ENCODE measurements at regions not wholly inside any gene's neighbourhood (a gene's known extent, or its start where the extent isn't known, plus 50 kb on each side); places are given as distances from the start of the nearest gene placed in this dataset.
A peak's percentile ranks its signal among the peaks of the same experiment; 100 is the strongest.

DNA sequence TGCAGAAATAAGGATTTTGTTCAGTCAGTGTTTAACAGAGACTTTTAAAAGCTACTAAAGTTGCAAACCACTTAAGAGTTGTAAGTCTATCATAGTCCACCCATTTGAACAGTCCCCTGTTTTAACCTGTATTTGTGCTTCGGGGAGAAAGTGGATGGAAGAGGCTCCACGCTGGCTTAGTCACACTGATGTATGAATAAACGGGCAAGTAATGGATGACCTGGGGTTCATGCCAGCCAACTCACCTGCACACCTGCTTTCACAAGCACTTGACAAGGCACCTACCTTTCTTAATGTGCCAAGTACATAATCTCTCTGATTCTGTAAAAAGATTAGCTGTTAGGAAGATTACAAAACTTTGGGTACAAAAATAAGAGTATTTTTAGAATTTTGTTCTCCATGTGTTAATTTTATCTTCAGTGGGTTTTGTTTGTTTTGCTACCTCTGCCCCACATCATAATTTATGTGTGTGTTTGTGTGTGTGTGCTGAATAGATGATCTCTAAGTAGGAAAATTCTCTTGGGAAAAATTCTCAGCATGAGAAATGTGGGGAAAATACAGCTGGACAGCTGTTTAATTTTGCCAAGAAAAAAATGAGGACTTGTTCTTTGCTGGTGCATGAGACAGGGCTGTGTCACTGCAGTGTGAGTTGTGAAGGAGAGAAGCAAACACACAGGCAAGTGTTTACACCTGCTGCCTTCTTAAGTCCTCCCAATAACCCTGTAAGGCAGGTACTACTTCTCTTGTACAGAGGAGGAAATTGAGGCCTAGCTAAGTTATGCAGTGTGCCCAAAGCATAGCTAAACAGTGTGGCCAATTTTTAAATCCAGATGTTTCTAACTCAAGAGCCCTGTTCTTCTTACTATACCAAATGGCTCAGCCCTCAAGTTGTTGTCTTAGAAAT, 181.2 kb upstream of the IL12A start:
- Histone ChIP-seq H3K9ac (ENCODE audit: low read length) (no peak overlapping the region), H2AFZ (ENCODE audit: low read length) (no peak overlapping the region), H3K4me1 (ENCODE audit: low read length) (no peaks in the 10 kb centered on the region), H3K36me3 (replicated peaks; ENCODE audit: insufficient read depth, low read length) (no peaks in the 10 kb centered on the region), H4K20me1 (ENCODE audit: insufficient read depth, low read length) (no peaks in the 10 kb centered on the region), H3F3A (ENCODE audit: insufficient read depth, low read length) (no peaks in the 10 kb centered on the region), H3K9me3 (replicated peaks; ENCODE audit: insufficient read depth, low read length) (no peaks in the 10 kb centered on the region), H3K9me2 (replicated peaks; ENCODE audit: insufficient read depth, low read length) (no peaks in the 10 kb centered on the region), H3K4me2 (ENCODE audit: low read depth, low read length) (no peak overlapping the region), H3K79me2 (ENCODE audit: low read length) (no peaks in the 10 kb centered on the region), H3K27me3 (replicated peaks; ENCODE audit: insufficient read depth, low read length) (no peaks in the 10 kb centered on the region), H3K27ac (ENCODE audit: low read length) (no peak overlapping the region), H3K4me3 (ENCODE audit: low read length) (no peak overlapping the region)
- DNase-seq, result no peak
- TF ChIP-seq, protein P1, sequence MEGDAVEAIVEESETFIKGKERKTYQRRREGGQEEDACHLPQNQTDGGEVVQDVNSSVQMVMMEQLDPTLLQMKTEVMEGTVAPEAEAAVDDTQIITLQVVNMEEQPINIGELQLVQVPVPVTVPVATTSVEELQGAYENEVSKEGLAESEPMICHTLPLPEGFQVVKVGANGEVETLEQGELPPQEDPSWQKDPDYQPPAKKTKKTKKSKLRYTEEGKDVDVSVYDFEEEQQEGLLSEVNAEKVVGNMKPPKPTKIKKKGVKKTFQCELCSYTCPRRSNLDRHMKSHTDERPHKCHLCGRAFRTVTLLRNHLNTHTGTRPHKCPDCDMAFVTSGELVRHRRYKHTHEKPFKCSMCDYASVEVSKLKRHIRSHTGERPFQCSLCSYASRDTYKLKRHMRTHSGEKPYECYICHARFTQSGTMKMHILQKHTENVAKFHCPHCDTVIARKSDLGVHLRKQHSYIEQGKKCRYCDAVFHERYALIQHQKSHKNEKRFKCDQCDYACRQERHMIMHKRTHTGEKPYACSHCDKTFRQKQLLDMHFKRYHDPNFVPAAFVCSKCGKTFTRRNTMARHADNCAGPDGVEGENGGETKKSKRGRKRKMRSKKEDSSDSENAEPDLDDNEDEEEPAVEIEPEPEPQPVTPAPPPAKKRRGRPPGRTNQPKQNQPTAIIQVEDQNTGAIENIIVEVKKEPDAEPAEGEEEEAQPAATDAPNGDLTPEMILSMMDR (IDR thresholded peaks at IDR 0.05; ENCODE audit: low read length), result no peak
- TF ChIP-seq EZH2 (optimal IDR thresholded peaks at IDR 0.05; ENCODE audit: low read depth, low read length), result no peak
- TF ChIP-seq EZH2phosphoT487 (IDR thresholded peaks at IDR 0.05; ENCODE audit: low read length), result no peak

DNA sequence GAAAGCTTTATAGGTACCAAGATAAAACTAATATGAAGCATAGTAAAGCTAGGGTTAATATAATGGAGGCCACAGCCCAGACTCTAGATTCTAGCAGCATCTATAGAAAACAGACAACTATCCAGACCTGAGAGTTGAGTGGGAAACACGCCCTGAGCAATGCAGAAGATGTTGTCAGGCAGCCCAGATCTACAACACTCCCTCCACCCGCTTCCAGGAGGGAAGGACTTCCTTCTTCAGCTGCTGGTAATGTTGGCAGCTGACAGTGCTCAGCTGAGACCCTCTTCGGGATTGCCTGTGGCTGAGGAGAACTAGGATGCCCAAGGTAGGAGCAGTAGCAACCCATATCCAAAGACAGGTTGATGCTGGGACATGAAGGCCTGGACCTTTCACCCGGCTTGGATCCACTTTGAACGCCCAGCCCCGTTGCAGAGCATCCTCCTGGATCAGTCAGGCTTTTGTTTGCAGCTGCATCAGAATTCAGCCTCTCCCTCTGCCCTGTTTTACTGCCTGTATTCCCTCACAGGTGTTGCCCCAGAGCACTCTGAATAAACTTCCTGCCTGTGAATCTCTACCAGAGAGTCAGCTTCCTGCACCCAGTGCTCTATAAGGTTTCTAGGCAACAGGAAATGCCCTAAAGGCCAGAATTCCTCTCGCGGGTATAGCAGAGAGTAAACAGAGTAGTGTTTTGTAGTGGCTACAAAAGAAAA, 174.7 kb upstream of the IL12A start:
- no peaks in the 10 kb centered on the region for H3K27me3 ChIP-seq (replicated peaks; ENCODE audit: insufficient read depth, low read length)
- no peaks in the 10 kb centered on the region for H3K9me2 ChIP-seq (replicated peaks; ENCODE audit: insufficient read depth, low read length)
- TF ChIP-seq EZH2phosphoT487 (IDR thresholded peaks at IDR 0.05; ENCODE audit: low read length) (no peak), EZH2 (optimal IDR thresholded peaks at IDR 0.05; ENCODE audit: low read depth, low read length) (no peak)
- TF ChIP-seq, protein P1 (IDR thresholded peaks at IDR 0.05; ENCODE audit: low read length), result no peak
- H3K9me3 ChIP-seq (replicated peaks; ENCODE audit: insufficient read depth, low read length), result no peaks in the 10 kb centered on the region
- peak overlapping the region; percentile 5; the same call in 1 of the 2 replicates for H3K27ac ChIP-seq (ENCODE audit: low read length)
- peaks cover 11% of the 10 kb centered on the region for H3K4me1 ChIP-seq (ENCODE audit: low read length)
- H3K9ac ChIP-seq (ENCODE audit: low read length), result no peak overlapping the region
- H3F3A ChIP-seq (ENCODE audit: insufficient read depth, low read length), result peaks cover 6% of the 10 kb centered on the region; the same call in 1 of the 2 replicates
- no peaks in the 10 kb centered on the region for H4K20me1 ChIP-seq (ENCODE audit: insufficient read depth, low read length)
- H3K36me3 ChIP-seq (replicated peaks; ENCODE audit: insufficient read depth, low read length), result no peaks in the 10 kb centered on the region
- H3K4me3 ChIP-seq (ENCODE audit: low read length), result no peak overlapping the region
- peak overlapping the region; percentile 56 for H2AFZ ChIP-seq (ENCODE audit: low read length)
- DNase-seq, result peak; percentile 78
- H3K79me2 ChIP-seq (ENCODE audit: low read length), result no peaks in the 10 kb centered on the region
- H3K4me2 ChIP-seq (ENCODE audit: low read depth, low read length), result peak overlapping the region; percentile 24; the same call in 1 of the 2 replicates

DNA sequence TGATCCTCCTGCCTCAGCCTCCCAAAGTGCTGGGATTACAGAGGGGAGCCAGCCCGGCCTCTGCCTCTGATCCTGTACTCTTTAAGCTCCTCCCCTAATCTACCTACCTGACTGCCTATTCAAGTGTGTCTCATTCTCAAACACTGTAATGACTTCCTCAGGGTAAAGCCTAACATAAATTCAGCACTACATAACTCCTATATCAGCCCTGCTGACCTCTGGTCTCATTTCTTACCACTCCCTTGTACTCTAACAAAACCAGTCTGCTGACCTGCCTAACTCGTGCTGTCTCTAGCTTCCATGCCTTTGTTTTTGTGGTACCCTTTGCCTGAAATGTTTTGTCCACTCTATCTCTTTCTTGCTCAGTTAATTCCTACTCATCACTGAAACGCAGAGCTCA, 172.1 kb upstream of the IL12A start:
- no peak for TF ChIP-seq EZH2 (optimal IDR thresholded peaks at IDR 0.05; ENCODE audit: low read depth, low read length)
- no peak for TF ChIP-seq EZH2phosphoT487 (IDR thresholded peaks at IDR 0.05; ENCODE audit: low read length)
- Histone ChIP-seq H4K20me1 (ENCODE audit: insufficient read depth, low read length) (no peaks in the 10 kb centered on the region), H3K4me3 (ENCODE audit: low read length) (no peak overlapping the region), H3K4me1 (ENCODE audit: low read length) (peaks cover 11% of the 10 kb centered on the region), H3K79me2 (ENCODE audit: low read length) (no peaks in the 10 kb centered on the region), H3K9ac (ENCODE audit: low read length) (no peak overlapping the region), H3K36me3 (replicated peaks; ENCODE audit: insufficient read depth, low read length) (no peaks in the 10 kb centered on the region), H3F3A (ENCODE audit: insufficient read depth, low read length) (peaks cover 6% of the 10 kb centered on the region; the same call in 1 of the 2 replicates), H3K9me3 (replicated peaks; ENCODE audit: insufficient read depth, low read length) (no peaks in the 10 kb centered on the region), H3K27ac (ENCODE audit: low read length) (no peak overlapping the region), H3K9me2 (replicated peaks; ENCODE audit: insufficient read depth, low read length) (no peaks in the 10 kb centered on the region), H3K27me3 (replicated peaks; ENCODE audit: insufficient read depth, low read length) (no peaks in the 10 kb centered on the region), H2AFZ (ENCODE audit: low read length) (no peak overlapping the region), H3K4me2 (ENCODE audit: low read depth, low read length) (no peak overlapping the region)
- no peak for DNase-seq

Measured in MM.1S (cell line).